Uterus (tissue), 3 donors: ENCODE measurements at regions not wholly inside any gene's neighbourhood (a gene's known extent, or its start where the extent isn't known, plus 50 kb on each side); places are given as distances from the start of the nearest gene placed in this dataset.

Experiments used
- DNase-seq, 2 donors: peaks; one replicate each; pipeline ENCODE4 v3.0.0-alpha.2; 2019 to 2020
- H3K27ac ChIP-seq, 2 donors: fragments of 200-600 bp; sonication (generic); 1 replicate in 1 of 2; 2 replicates in 1 of 2; pipeline ENCODE4 v1.5.1; 2016 to 2018
- H3K27me3 ChIP-seq, 2 donors: fragments of 200-600 bp; sonication (generic); one replicate each; pipeline ENCODE4 v1.5.1; 2018 to 2019; ENCODE audit warnings: control low read depth in 1 of 2
- H3K36me3 ChIP-seq, 2 donors: fragments of 200-600 bp; sonication (generic); one replicate each; pipeline ENCODE4 v1.5.1; 2019; ENCODE audit warnings: control low read depth in 1 of 2
- H3K4me1 ChIP-seq, 2 donors: fragments of 200-600 bp; sonication (generic); one replicate each; pipeline ENCODE4 v1.5.1; 2018 to 2019; ENCODE audit warnings: control low read depth in 1 of 2
- H3K4me3 ChIP-seq, 2 donors: fragments of 200-600 bp; sonication (generic); 1 replicate in 1 of 2; 2 replicates in 1 of 2; pipeline ENCODE4 v1.5.1; 2018 to 2019; ENCODE audit warnings: mild to moderate bottlenecking in 1 of 2
- H3K9me3 ChIP-seq, 2 donors: fragments of 200-600 bp; sonication (generic); one replicate each; pipeline ENCODE4 v1.5.1; 2019; ENCODE audit warnings: control low read depth in 1 of 2
- POLR2A ChIP-seq, 2 donors: fragments of 450-650 bp; IDR thresholded peaks; one replicate each; pipeline ENCODE4 v1.6.1; 2016; ENCODE audit warnings: antibody characterized with exemption in 2 of 2, mild to moderate bottlenecking in 1 of 2, moderate library complexity in 1 of 2
- intact Hi-C: fragments of 100-400 bp; cut with DNase I; formaldehyde crosslinking; loops from one replicate; pipeline ENCODE4 v1.15.1; 2023; ENCODE audit warnings: low total_unique reads
- TF ChIP-seq, protein P1 (sequence below), 4 experiments: fragments of 200-600 bp in 2 of 4; fragments of 450-650 bp in 2 of 4; sonication (generic) in 2 of 4; IDR thresholded peaks; one replicate each; pipeline ENCODE4 v1.5.1; 2016 to 2019; ENCODE audit warnings: antibody characterized with exemption in 4 of 4, mild to moderate bottlenecking in 2 of 4, moderate library complexity in 1 of 4
- donor health status: DM: yes; HTN: yes; CAD: no.

GRCh38 chr5:109610581-109610980 lies 79.1 kb upstream of the MAN2A1 start:
- H3K4me3 ChIP-seq = no peak overlapping the region
- no peaks in the 10 kb centered on the region for H3K9me3 ChIP-seq
- H3K4me1 ChIP-seq = no peaks in the 10 kb centered on the region
- no peaks in the 10 kb centered on the region for H3K27me3 ChIP-seq
- TF ChIP-seq, protein P1, sequence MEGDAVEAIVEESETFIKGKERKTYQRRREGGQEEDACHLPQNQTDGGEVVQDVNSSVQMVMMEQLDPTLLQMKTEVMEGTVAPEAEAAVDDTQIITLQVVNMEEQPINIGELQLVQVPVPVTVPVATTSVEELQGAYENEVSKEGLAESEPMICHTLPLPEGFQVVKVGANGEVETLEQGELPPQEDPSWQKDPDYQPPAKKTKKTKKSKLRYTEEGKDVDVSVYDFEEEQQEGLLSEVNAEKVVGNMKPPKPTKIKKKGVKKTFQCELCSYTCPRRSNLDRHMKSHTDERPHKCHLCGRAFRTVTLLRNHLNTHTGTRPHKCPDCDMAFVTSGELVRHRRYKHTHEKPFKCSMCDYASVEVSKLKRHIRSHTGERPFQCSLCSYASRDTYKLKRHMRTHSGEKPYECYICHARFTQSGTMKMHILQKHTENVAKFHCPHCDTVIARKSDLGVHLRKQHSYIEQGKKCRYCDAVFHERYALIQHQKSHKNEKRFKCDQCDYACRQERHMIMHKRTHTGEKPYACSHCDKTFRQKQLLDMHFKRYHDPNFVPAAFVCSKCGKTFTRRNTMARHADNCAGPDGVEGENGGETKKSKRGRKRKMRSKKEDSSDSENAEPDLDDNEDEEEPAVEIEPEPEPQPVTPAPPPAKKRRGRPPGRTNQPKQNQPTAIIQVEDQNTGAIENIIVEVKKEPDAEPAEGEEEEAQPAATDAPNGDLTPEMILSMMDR (IDR thresholded peaks at IDR 0.05) = no peak
- TF ChIP-seq POLR2A (IDR thresholded peaks at IDR 0.05) = no peak
- H3K36me3 ChIP-seq = no peaks in the 10 kb centered on the region
- no peak overlapping the region for H3K27ac ChIP-seq
- no peak for DNase-seq
- intact Hi-C loops = no loop called here

DNA sequence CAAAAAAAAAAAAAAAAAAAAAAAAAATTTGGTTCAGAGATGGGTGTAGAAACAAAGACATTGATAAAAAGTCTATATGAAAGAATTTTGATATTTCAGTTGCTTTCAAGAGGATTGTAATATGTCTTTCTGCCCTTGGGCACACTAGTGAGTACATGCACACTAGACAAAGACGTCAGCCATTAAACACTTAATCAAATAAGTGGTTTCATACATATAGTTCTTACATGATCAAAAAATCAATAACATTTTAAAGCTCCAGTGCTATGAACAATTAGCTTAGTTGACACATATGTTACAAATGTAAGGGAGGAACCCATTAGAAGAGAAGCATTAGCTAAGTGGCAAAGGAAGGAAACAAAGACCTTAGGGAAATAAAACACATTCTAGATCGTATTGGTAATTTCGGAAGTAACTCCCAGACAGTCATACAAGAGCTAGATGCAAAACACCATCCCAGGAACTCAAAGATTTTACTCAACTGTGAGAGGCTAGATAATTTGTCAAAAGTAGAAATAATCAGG lies 84.5 kb upstream of the MAN2A1 start:
- intact Hi-C loops = no loop called here
- DNase-seq = no peak
- Histone ChIP-seq H3K4me3 (no peak overlapping the region), H3K27ac (no peak overlapping the region), H3K9me3 (no peaks in the 10 kb centered on the region), H3K36me3 (no peaks in the 10 kb centered on the region), H3K27me3 (no peaks in the 10 kb centered on the region), H3K4me1 (no peaks in the 10 kb centered on the region)
- TF ChIP-seq POLR2A (IDR thresholded peaks at IDR 0.05) = no peak
- TF ChIP-seq, protein P1 (IDR thresholded peaks at IDR 0.05) = no peak

DNA sequence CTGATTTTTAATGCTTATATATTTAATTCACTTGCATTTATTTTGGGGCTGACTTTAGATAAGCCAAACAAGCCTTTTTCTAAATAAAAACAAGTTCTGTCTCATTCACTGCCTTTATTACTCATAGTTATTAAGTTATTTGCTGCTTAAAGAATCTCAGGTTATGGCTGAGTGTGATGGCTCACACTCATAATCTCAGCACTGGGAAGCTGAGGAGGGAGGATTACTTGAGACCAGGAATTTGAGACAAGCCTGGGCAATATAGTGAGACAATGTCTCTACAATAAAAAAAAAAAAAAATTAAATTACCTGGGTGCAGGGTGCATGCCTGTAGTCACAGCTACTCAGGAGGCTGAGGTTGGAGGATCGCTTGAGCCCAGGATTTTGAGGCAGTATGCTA lies 85.0 kb upstream of the MAN2A1 start:
- Histone ChIP-seq H3K36me3 (no peaks in the 10 kb centered on the region), H3K4me3 (no peak overlapping the region), H3K27me3 (no peaks in the 10 kb centered on the region), H3K4me1 (no peaks in the 10 kb centered on the region), H3K27ac (no peak overlapping the region), H3K9me3 (no peaks in the 10 kb centered on the region)
- DNase-seq = no peak
- no peak for TF ChIP-seq POLR2A (IDR thresholded peaks at IDR 0.05)
- TF ChIP-seq, protein P1 (IDR thresholded peaks at IDR 0.05) = no peak
- intact Hi-C loops = no loop called here

DNA sequence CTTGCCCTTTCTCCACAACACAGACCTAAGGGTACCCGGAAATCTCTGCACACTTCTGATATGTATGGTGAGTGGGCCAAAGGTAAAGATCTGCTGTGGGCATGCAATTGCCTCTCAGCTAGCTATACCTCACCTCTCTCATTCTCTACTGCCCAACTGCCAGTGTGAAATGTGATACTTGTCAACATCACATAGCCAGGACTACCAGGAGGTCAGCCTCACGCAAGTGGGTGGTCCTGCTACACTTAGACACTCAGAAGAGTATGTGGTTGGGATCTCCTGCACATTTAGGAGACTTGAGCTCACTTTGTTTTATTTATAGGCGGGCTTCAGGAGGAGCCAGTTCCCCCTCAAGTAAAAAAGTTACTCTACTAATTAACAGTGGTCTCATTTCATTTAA lies 88.0 kb upstream of the MAN2A1 start:
- Histone ChIP-seq H3K4me1 (no peaks in the 10 kb centered on the region), H3K36me3 (no peaks in the 10 kb centered on the region), H3K27ac (no peak overlapping the region), H3K4me3 (no peak overlapping the region), H3K9me3 (no peaks in the 10 kb centered on the region), H3K27me3 (no peaks in the 10 kb centered on the region)
- no peak for TF ChIP-seq POLR2A (IDR thresholded peaks at IDR 0.05)
- TF ChIP-seq, protein P1 (IDR thresholded peaks at IDR 0.05) = no peak
- DNase-seq = no peak
- intact Hi-C loops = no loop called here

DNA sequence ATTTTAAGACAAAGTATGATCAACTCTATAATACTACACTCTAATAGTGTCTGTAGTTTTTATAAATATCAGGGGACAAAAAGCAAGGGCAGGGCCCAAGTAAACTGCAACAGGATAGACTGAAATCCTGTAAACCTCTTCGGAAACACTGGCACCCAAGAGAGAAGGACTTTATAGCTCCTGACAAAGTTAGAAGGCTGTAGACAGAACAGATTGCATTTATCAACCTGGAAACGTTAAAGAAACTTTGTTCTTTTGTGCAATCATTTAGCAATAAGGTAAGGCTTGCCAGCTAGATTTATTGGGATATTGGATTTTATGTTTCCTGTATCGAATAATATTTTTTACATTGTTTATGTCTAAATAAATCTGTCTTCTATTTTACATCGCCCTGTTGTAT lies 91.8 kb upstream of the MAN2A1 start:
- Histone ChIP-seq H3K27me3 (no peaks in the 10 kb centered on the region), H3K36me3 (no peaks in the 10 kb centered on the region), H3K9me3 (no peaks in the 10 kb centered on the region), H3K4me1 (no peaks in the 10 kb centered on the region), H3K4me3 (no peak overlapping the region), H3K27ac (no peak overlapping the region)
- intact Hi-C loops = no loop called here
- no peak for TF ChIP-seq POLR2A (IDR thresholded peaks at IDR 0.05)
- TF ChIP-seq, protein P1 (IDR thresholded peaks at IDR 0.05) = no peak
- no peak for DNase-seq
